Nephron progenitor cell (in vitro differentiated cells): ENCODE measurements at regions not wholly inside any gene's neighbourhood (a gene's known extent, or its start where the extent isn't known, plus 50 kb on each side); places are given as distances from the start of the nearest gene placed in this dataset.

ENCODE experiments used
- DNase-seq: peaks from one replicate; pipeline ENCODE4 v3.0.0; 2021
- H3K27ac Mint-ChIP-seq: 2 replicates; pipeline ENCODE4 v1.8.0; 2021; ENCODE audit warnings: mild to moderate bottlenecking, moderate library complexity, mixed read lengths
- H3K27me3 Mint-ChIP-seq: 2 replicates; pipeline ENCODE4 v1.8.0; 2021; ENCODE audit warnings: mild to moderate bottlenecking, low read depth, mixed read lengths; ENCODE audit not compliant: poor library complexity
- H3K36me3 Mint-ChIP-seq: 2 replicates; pipeline ENCODE4 v1.8.0; 2021; ENCODE audit warnings: low read depth, mixed read lengths
- H3K4me1 Mint-ChIP-seq: 2 replicates; pipeline ENCODE4 v1.8.0; 2021; ENCODE audit warnings: mixed read lengths
- H3K4me3 Mint-ChIP-seq: 2 replicates; pipeline ENCODE4 v1.8.0; 2021; ENCODE audit warnings: mild to moderate bottlenecking, moderate library complexity, mixed read lengths
- H3K9me3 Mint-ChIP-seq: 2 replicates; pipeline ENCODE4 v1.8.0; 2021; ENCODE audit warnings: mild to moderate bottlenecking, moderate library complexity, mixed read lengths
- CTCF ChIP-seq: fragments of 200-600 bp; sonication (generic); IDR thresholded peaks from 2 replicates; pipeline ENCODE4 v1.5.0; 2021; ENCODE audit warnings: antibody characterized with exemption

DNA sequence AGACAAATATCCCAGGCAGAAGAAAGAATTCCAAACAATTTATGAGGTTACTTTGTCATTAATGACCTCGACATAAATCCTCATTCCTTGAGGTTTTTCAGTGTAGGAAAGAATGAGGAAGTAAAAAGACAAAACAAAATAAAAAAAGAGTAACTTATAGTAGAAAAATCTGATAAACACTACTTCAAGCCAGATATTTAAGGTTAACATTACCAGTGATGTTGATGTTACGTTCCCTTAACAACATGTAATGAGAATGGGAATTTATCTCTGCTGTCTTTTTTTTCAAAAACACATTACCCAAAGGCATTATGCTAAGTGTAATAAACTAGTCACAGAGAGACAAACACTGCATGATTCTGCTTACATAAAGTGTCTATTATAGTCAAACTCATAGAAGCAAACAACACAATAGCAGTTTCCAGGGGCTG is 935.1 kb downstream of the SLITRK1 start:
- Mint-ChIP-seq H3K4me3 (no peak overlapping the region), H3K27ac (no peak overlapping the region), H3K36me3 (no peaks in the 10 kb centered on the region), H3K27me3 (no peaks in the 10 kb centered on the region), H3K9me3 (no peaks in the 10 kb centered on the region), H3K4me1 (no peaks in the 10 kb centered on the region)
- no peak for TF ChIP-seq CTCF
- DNase-seq, result no peak

DNA sequence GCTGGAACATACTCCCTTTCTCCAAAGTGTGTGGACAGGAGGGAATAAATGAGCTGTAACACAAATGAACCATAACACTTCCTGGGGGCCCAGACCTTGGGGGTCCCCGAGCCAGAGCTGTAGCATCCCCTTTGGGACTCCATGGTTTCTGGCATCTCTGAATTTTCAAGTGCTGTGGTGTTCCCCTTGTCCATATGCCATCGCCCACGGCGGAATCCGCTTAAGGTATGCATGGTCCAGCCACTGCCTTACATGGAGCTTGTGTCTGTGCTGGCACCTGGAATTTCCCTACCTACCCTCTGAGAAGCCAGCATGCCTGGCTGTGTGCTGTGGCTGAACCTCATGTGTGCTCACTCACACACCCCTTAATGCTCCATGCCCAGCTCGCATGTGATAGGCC is 943.6 kb downstream of the SLITRK1 start:
- H3K27me3 Mint-ChIP-seq, result no peaks in the 10 kb centered on the region

DNA sequence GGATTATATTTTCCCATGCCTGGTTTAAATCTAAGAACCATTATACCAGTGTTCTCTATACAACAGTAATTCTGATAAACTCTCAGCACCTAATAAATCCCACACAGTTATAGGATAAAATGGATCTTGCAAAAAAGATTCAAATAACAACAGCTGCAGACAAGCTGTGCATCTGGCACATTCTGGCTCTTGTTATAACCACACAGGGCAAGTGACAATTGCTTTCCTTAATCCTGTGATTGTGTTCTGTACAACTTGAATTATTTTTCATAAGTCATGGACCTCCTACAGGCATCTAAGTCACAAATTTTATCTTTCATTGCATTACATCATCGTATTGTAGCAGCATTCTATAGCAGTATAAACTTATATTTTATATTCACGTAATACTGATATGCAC is 948.3 kb downstream of the SLITRK1 start:
- Mint-ChIP-seq H3K4me3 (no peak overlapping the region), H3K27ac (no peak overlapping the region), H3K4me1 (no peaks in the 10 kb centered on the region), H3K27me3 (no peaks in the 10 kb centered on the region), H3K36me3 (no peaks in the 10 kb centered on the region), H3K9me3 (no peaks in the 10 kb centered on the region)
- DNase-seq, result no peak
- TF ChIP-seq CTCF, result no peak

More for the DNA sequence above, 943.6 kb downstream of the SLITRK1 start:
- DNase-seq, result no peak
- Mint-ChIP-seq H3K9me3 (no peaks in the 10 kb centered on the region), H3K4me1 (no peaks in the 10 kb centered on the region), H3K4me3 (no peak overlapping the region), H3K27ac (no peak overlapping the region), H3K36me3 (no peaks in the 10 kb centered on the region)
- no peak for TF ChIP-seq CTCF

GRCh38 chr13:82925114-82925513 is 957.2 kb downstream of the SLITRK1 start:
- Mint-ChIP-seq H3K27ac (no peak overlapping the region), H3K4me3 (no peak overlapping the region), H3K4me1 (no peaks in the 10 kb centered on the region), H3K36me3 (no peaks in the 10 kb centered on the region), H3K9me3 (no peaks in the 10 kb centered on the region), H3K27me3 (no peaks in the 10 kb centered on the region)
- TF ChIP-seq CTCF, result no peak
- DNase-seq, result no peak

DNA sequence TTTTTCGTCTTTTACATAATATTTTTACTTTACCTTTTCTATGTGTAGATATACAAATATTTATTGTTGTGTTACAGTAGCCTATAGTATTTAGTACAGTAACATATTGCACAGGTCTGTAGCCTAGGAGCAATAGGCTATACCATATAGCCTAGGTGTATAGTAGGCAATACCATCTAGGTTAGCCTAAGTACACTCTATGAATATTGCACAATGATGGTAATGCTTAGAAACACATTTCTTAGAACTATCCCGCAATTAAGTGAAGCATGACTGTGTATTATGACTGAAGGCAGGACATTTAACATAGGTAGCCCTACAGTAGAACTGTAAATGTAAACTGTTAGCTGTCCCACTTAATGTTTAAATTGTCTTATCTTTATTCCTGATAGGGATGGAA is 964.3 kb downstream of the SLITRK1 start:
- no peaks in the 10 kb centered on the region for H3K36me3 Mint-ChIP-seq
- H3K4me3 Mint-ChIP-seq, result no peak overlapping the region
- TF ChIP-seq CTCF, result no peak
- no peaks in the 10 kb centered on the region for H3K9me3 Mint-ChIP-seq
- no peak for DNase-seq
- H3K4me1 Mint-ChIP-seq, result no peaks in the 10 kb centered on the region
- H3K27me3 Mint-ChIP-seq, result peaks cover 7% of the 10 kb centered on the region
- no peak overlapping the region for H3K27ac Mint-ChIP-seq

- H3K27me3 Mint-ChIP-seq, result peaks cover 7% of the 10 kb centered on the region
- no peak overlapping the region for H3K4me3 Mint-ChIP-seq
- H3K9me3 Mint-ChIP-seq, result no peaks in the 10 kb centered on the region
- no peak for TF ChIP-seq CTCF
- H3K27ac Mint-ChIP-seq, result no peak overlapping the region
- H3K4me1 Mint-ChIP-seq, result no peaks in the 10 kb centered on the region
- no peaks in the 10 kb centered on the region for H3K36me3 Mint-ChIP-seq
- no peak for DNase-seq
These were observed 969.7 kb downstream of the SLITRK1 start for GRCh38 chr13:82912564-82912963.
